ENCODE measurements at regions not wholly inside any gene's neighbourhood (a gene's known extent, or its start where the extent isn't known, plus 50 kb on each side); places are given as distances from the start of the nearest gene placed in this dataset.

- DNase-seq (ENCODE audit: low read depth in 2 of 2): no peak
These were observed 448.8 kb upstream of the CITED2 start for GRCh38 chr6:139823099-139823807.

GRCh38 chr6:139821676-139822223, 447.3 kb upstream of the CITED2 start:
- DNase-seq (ENCODE audit: low read depth in 2 of 2): no peak

- DNase-seq (ENCODE audit: low read depth in 2 of 2): no peak
These were observed 445.8 kb upstream of the CITED2 start for GRCh38 chr6:139820210-139820609.

- DNase-seq (ENCODE audit: low read depth in 2 of 2): no peak
These were observed 445.3 kb upstream of the CITED2 start for GRCh38 chr6:139819776-139820175.

- DNase-seq (ENCODE audit: low read depth in 2 of 2): no peak
These were observed 438.5 kb upstream of the CITED2 start for GRCh38 chr6:139812939-139813338.

GRCh38 chr6:139801571-139802321, 427.3 kb upstream of the CITED2 start:
- no peak for DNase-seq (ENCODE audit: low read depth in 2 of 2)

GRCh38 chr6:139800837-139801236, 426.4 kb upstream of the CITED2 start:
- DNase-seq (ENCODE audit: low read depth in 2 of 2): no peak

GRCh38 chr6:139790527-139790926, 416.1 kb upstream of the CITED2 start:
- DNase-seq (ENCODE audit: low read depth in 2 of 2): no peak

- no peak for DNase-seq (ENCODE audit: low read depth in 2 of 2)
These were observed 409.8 kb upstream of the CITED2 start for GRCh38 chr6:139784222-139784769.

- DNase-seq (ENCODE audit: low read depth in 2 of 2): no peak
These were observed 405.7 kb upstream of the CITED2 start for GRCh38 chr6:139779988-139780774.

GRCh38 chr6:139778688-139779087, 404.2 kb upstream of the CITED2 start:
- DNase-seq (ENCODE audit: low read depth in 2 of 2): no peak

GRCh38 chr6:139778106-139778505, 403.7 kb upstream of the CITED2 start:
- DNase-seq (ENCODE audit: low read depth in 2 of 2): no peak

GRCh38 chr6:139777202-139777970, 402.9 kb upstream of the CITED2 start:
- DNase-seq (ENCODE audit: low read depth in 2 of 2): no peak

- DNase-seq (ENCODE audit: low read depth in 2 of 2): no peak
These were observed 401.6 kb upstream of the CITED2 start for GRCh38 chr6:139776041-139776440.

GRCh38 chr6:139768196-139768595, 393.7 kb upstream of the CITED2 start:
- no peak for DNase-seq (ENCODE audit: low read depth in 2 of 2)

GRCh38 chr6:139766796-139767195, 392.3 kb upstream of the CITED2 start:
- DNase-seq (ENCODE audit: low read depth in 2 of 2): no peak

- DNase-seq (ENCODE audit: low read depth in 2 of 2): no peak
These were observed 391.4 kb upstream of the CITED2 start for GRCh38 chr6:139765825-139766285.

- no peak for DNase-seq (ENCODE audit: low read depth in 2 of 2)
These were observed 390.1 kb upstream of the CITED2 start for GRCh38 chr6:139764498-139764986.

- DNase-seq (ENCODE audit: low read depth in 2 of 2): no peak
These were observed 389.2 kb upstream of the CITED2 start for GRCh38 chr6:139763468-139764210.

GRCh38 chr6:139762587-139763031, 388.2 kb upstream of the CITED2 start:
- DNase-seq (ENCODE audit: low read depth in 2 of 2): no peak
